ENCODE measurements at regions not wholly inside any gene's neighbourhood (a gene's known extent, or its start where the extent isn't known, plus 50 kb on each side); places are given as distances from the start of the nearest gene placed in this dataset.

- no peaks in the 10 kb centered on the region for H4K20me1 ChIP-seq (ENCODE audit: control insufficient read depth, insufficient read depth, low read depth, low read length)
- TF ChIP-seq CTCF (IDR thresholded peaks at IDR 0.05; ENCODE audit: low read depth, low read length, poor library complexity, severe bottlenecking), result no peak
- TF ChIP-seq EZH2phosphoT487 (IDR thresholded peaks at IDR 0.05; ENCODE audit: borderline replicate concordance, low read length), result no peak
- H3K36me3 ChIP-seq (ENCODE audit: control insufficient read depth, low read length), result no peaks in the 10 kb centered on the region
- no peaks in the 10 kb centered on the region for H3F3A ChIP-seq (ENCODE audit: control insufficient read depth, insufficient read depth)
- no peak overlapping the region for H3K27ac ChIP-seq (ENCODE audit: low read depth, low read length)
- no peaks in the 10 kb centered on the region for H3K27me3 ChIP-seq (ENCODE audit: control insufficient read depth, low read length)
- H3K4me3 ChIP-seq (ENCODE audit: low read length), result no peak overlapping the region
- H3K79me2 ChIP-seq (ENCODE audit: control insufficient read depth, low read length), result no peaks in the 10 kb centered on the region
- no peaks in the 10 kb centered on the region for H3K4me1 ChIP-seq (ENCODE audit: control insufficient read depth, low read length)
- no peak overlapping the region for H3K4me2 ChIP-seq (ENCODE audit: low read length)
- no peaks in the 10 kb centered on the region; the same call in 1 of the 2 replicates for H3K9me3 ChIP-seq (ENCODE audit: control insufficient read depth, insufficient read depth, low read length)
- H3K9me2 ChIP-seq (replicated peaks; ENCODE audit: control insufficient read depth, low read length), result no peaks in the 10 kb centered on the region
These were observed 618.7 kb downstream of the DIAPH3 start for GRCh38 chr13:59545007-59545406.

- Histone ChIP-seq H3K4me1 (ENCODE audit: control insufficient read depth, low read length) (no peaks in the 10 kb centered on the region), H3K4me3 (ENCODE audit: low read length) (no peak overlapping the region), H3K79me2 (ENCODE audit: control insufficient read depth, low read length) (no peaks in the 10 kb centered on the region), H3K4me2 (ENCODE audit: low read length) (no peak overlapping the region), H3K27ac (ENCODE audit: low read depth, low read length) (no peak overlapping the region), H3K9me3 (ENCODE audit: control insufficient read depth, insufficient read depth, low read length) (no peaks in the 10 kb centered on the region; the same call in 1 of the 2 replicates), H4K20me1 (ENCODE audit: control insufficient read depth, insufficient read depth, low read depth, low read length) (no peaks in the 10 kb centered on the region), H3K27me3 (ENCODE audit: control insufficient read depth, low read length) (no peaks in the 10 kb centered on the region), H3K9me2 (replicated peaks; ENCODE audit: control insufficient read depth, low read length) (no peaks in the 10 kb centered on the region), H3K36me3 (ENCODE audit: control insufficient read depth, low read length) (no peaks in the 10 kb centered on the region), H3F3A (ENCODE audit: control insufficient read depth, insufficient read depth) (no peaks in the 10 kb centered on the region)
- TF ChIP-seq EZH2phosphoT487 (IDR thresholded peaks at IDR 0.05; ENCODE audit: borderline replicate concordance, low read length) (no peak), CTCF (IDR thresholded peaks at IDR 0.05; ENCODE audit: low read depth, low read length, poor library complexity, severe bottlenecking) (no peak)
These were observed 617.5 kb downstream of the DIAPH3 start for GRCh38 chr13:59546178-59546577.

- H4K20me1 ChIP-seq (ENCODE audit: control insufficient read depth, insufficient read depth, low read depth, low read length), result no peaks in the 10 kb centered on the region
- no peaks in the 10 kb centered on the region for H3F3A ChIP-seq (ENCODE audit: control insufficient read depth, insufficient read depth)
- no peaks in the 10 kb centered on the region for H3K36me3 ChIP-seq (ENCODE audit: control insufficient read depth, low read length)
- no peaks in the 10 kb centered on the region for H3K79me2 ChIP-seq (ENCODE audit: control insufficient read depth, low read length)
- no peaks in the 10 kb centered on the region for H3K4me1 ChIP-seq (ENCODE audit: control insufficient read depth, low read length)
- H3K27ac ChIP-seq (ENCODE audit: low read depth, low read length), result no peak overlapping the region
- TF ChIP-seq EZH2phosphoT487 (IDR thresholded peaks at IDR 0.05; ENCODE audit: borderline replicate concordance, low read length) (no peak), CTCF (IDR thresholded peaks at IDR 0.05; ENCODE audit: low read depth, low read length, poor library complexity, severe bottlenecking) (no peak)
- H3K9me2 ChIP-seq (replicated peaks; ENCODE audit: control insufficient read depth, low read length), result no peaks in the 10 kb centered on the region
- H3K4me3 ChIP-seq (ENCODE audit: low read length), result no peak overlapping the region
- H3K9me3 ChIP-seq (ENCODE audit: control insufficient read depth, insufficient read depth, low read length), result no peaks in the 10 kb centered on the region; the same call in 1 of the 2 replicates
- no peak overlapping the region for H3K4me2 ChIP-seq (ENCODE audit: low read length)
- no peaks in the 10 kb centered on the region for H3K27me3 ChIP-seq (ENCODE audit: control insufficient read depth, low read length)
These were observed 615.8 kb downstream of the DIAPH3 start for GRCh38 chr13:59547950-59548349.

- no peaks in the 10 kb centered on the region for H3F3A ChIP-seq (ENCODE audit: control insufficient read depth, insufficient read depth)
- no peaks in the 10 kb centered on the region for H3K9me2 ChIP-seq (replicated peaks; ENCODE audit: control insufficient read depth, low read length)
- H3K79me2 ChIP-seq (ENCODE audit: control insufficient read depth, low read length), result no peaks in the 10 kb centered on the region
- H3K9me3 ChIP-seq (ENCODE audit: control insufficient read depth, insufficient read depth, low read length), result no peaks in the 10 kb centered on the region
- H4K20me1 ChIP-seq (ENCODE audit: control insufficient read depth, insufficient read depth, low read depth, low read length), result no peaks in the 10 kb centered on the region
- H3K4me1 ChIP-seq (ENCODE audit: control insufficient read depth, low read length), result no peaks in the 10 kb centered on the region
- H3K27ac ChIP-seq (ENCODE audit: low read depth, low read length), result no peak overlapping the region
- no peaks in the 10 kb centered on the region for H3K36me3 ChIP-seq (ENCODE audit: control insufficient read depth, low read length)
- TF ChIP-seq EZH2phosphoT487 (IDR thresholded peaks at IDR 0.05; ENCODE audit: borderline replicate concordance, low read length) (no peak), CTCF (IDR thresholded peaks at IDR 0.05; ENCODE audit: low read depth, low read length, poor library complexity, severe bottlenecking) (no peak)
- no peak overlapping the region for H3K4me3 ChIP-seq (ENCODE audit: low read length)
- no peaks in the 10 kb centered on the region for H3K27me3 ChIP-seq (ENCODE audit: control insufficient read depth, low read length)
- no peak overlapping the region for H3K4me2 ChIP-seq (ENCODE audit: low read length)
These were observed 600.8 kb downstream of the DIAPH3 start for GRCh38 chr13:59562924-59563323.

Data from DOHH2 (cell line).